ENCODE measurements at regions not wholly inside any gene's neighbourhood (a gene's known extent, or its start where the extent isn't known, plus 50 kb on each side); places are given as distances from the start of the nearest gene placed in this dataset.

- TF ChIP-seq CTCF (IDR thresholded peaks at IDR 0.05), result no peak
- no peak for TF ChIP-seq POLR2A (IDR thresholded peaks at IDR 0.05)
Measured at GRCh38 chr6:92684386-92684785, 735.0 kb downstream of the EPHA7 start.
